Neural crest cell (in vitro differentiated cells): ENCODE measurements at regions not wholly inside any gene's neighbourhood (a gene's known extent, or its start where the extent isn't known, plus 50 kb on each side); places are given as distances from the start of the nearest gene placed in this dataset.

ENCODE experiments used
- DNase-seq: peaks from one replicate; pipeline ENCODE4 v3.0.0; 2021; ENCODE audit warnings: low read depth, mixed read lengths, low spot score
- H3K27ac Mint-ChIP-seq: one replicate; pipeline ENCODE4 v1.8.0; 2021; ENCODE audit warnings: mild to moderate bottlenecking, mixed read lengths; ENCODE audit not compliant: unreplicated experiment
- H3K27me3 Mint-ChIP-seq: 2 replicates; pipeline ENCODE4 v1.8.0; 2021; ENCODE audit warnings: low read depth, mild to moderate bottlenecking, mixed read lengths
- H3K36me3 Mint-ChIP-seq: 2 replicates; pipeline ENCODE4 v1.8.0; 2021; ENCODE audit warnings: low read depth, mild to moderate bottlenecking, mixed read lengths
- H3K4me1 Mint-ChIP-seq: 2 replicates; pipeline ENCODE4 v1.8.0; 2021; ENCODE audit warnings: mixed read lengths
- H3K4me3 Mint-ChIP-seq: one replicate; pipeline ENCODE4 v1.8.0; 2021; ENCODE audit warnings: mild to moderate bottlenecking, mixed read lengths
- H3K9me3 Mint-ChIP-seq: 2 replicates; pipeline ENCODE4 v1.8.0; 2021; ENCODE audit warnings: mixed read lengths
- CTCF ChIP-seq: fragments of 200-600 bp; sonication (generic); conservative IDR thresholded peaks from 2 replicates; pipeline ENCODE4 v1.5.0; 2021; ENCODE audit warnings: antibody characterized with exemption, mild to moderate bottlenecking

GRCh38 chr3:159148466-159148865 lies 346.6 kb downstream of the MFSD1 start:
- DNase-seq, result no peak
- Mint-ChIP-seq H3K27ac (no peak overlapping the region), H3K27me3 (no peaks in the 10 kb centered on the region), H3K4me1 (peaks cover 26% of the 10 kb centered on the region), H3K4me3 (no peak overlapping the region), H3K36me3 (no peaks in the 10 kb centered on the region), H3K9me3 (no peaks in the 10 kb centered on the region)
- no peak for TF ChIP-seq CTCF

DNA sequence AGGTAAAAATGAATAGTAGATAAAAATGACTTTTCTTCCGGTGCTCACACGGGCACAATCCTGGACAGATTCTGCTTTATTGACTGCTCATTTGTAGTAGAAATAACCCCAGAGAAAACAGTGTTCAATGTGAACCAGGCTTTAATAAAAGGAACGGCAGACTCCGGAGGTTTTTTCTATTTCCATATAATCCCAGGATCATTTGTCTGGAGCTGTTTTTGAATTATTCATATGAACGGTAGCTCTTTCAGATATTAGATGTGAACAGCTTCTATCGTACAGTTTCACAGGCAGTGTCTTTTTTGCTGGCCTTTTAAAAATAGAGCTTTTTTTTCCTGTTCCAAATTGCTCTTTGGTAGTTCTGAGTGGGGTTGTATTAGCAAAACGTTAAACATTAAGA lies 347.3 kb downstream of the MFSD1 start:
- Mint-ChIP-seq H3K4me1 (peaks cover 26% of the 10 kb centered on the region), H3K4me3 (no peak overlapping the region), H3K27ac (no peak overlapping the region), H3K9me3 (no peaks in the 10 kb centered on the region), H3K36me3 (no peaks in the 10 kb centered on the region), H3K27me3 (no peaks in the 10 kb centered on the region)
- no peak for DNase-seq
- TF ChIP-seq CTCF, result no peak

GRCh38 chr3:159149633-159150032 lies 347.8 kb downstream of the MFSD1 start:
- no peaks in the 10 kb centered on the region for H3K9me3 Mint-ChIP-seq
- no peaks in the 10 kb centered on the region for H3K36me3 Mint-ChIP-seq
- H3K27me3 Mint-ChIP-seq, result no peaks in the 10 kb centered on the region
- H3K4me1 Mint-ChIP-seq, result peaks cover 22% of the 10 kb centered on the region
- TF ChIP-seq CTCF, result no peak
- DNase-seq, result no peak
- no peak overlapping the region for H3K27ac Mint-ChIP-seq
- no peak overlapping the region for H3K4me3 Mint-ChIP-seq

- no peak overlapping the region for H3K27ac Mint-ChIP-seq
Measured at GRCh38 chr3:159150180-159150579, 348.3 kb downstream of the MFSD1 start.

DNA sequence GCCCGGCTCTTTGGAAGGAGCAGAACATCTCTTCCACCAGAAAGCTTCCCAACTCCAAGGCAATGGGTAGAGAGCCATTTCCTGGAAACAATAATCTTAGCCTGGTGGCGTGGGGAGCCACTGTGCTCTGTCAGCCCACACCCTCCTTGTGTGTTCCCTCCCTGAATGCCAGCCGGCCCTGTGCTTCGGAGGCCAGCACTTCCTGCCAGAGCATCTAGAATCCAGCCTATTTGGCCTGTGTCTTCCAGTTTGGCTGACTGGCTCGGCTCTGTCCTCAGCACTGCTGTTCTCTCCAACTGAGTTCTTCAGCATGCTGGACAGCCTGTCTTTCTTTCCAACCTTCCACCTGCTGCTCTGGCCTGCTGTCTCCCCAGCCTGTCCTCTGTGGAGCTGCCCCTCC lies 349.3 kb downstream of the MFSD1 start:
- DNase-seq, result no peak
- Mint-ChIP-seq H3K4me1 (peaks cover 10% of the 10 kb centered on the region), H3K4me3 (no peak overlapping the region), H3K27me3 (peaks cover 2% of the 10 kb centered on the region), H3K27ac (no peak overlapping the region), H3K9me3 (no peaks in the 10 kb centered on the region), H3K36me3 (no peaks in the 10 kb centered on the region)
- no peak for TF ChIP-seq CTCF

More at GRCh38 chr3:159150180-159150579, 348.3 kb downstream of the MFSD1 start:
- Mint-ChIP-seq H3K4me1 (peaks cover 16% of the 10 kb centered on the region), H3K4me3 (no peak overlapping the region), H3K27me3 (no peaks in the 10 kb centered on the region), H3K9me3 (no peaks in the 10 kb centered on the region), H3K36me3 (no peaks in the 10 kb centered on the region)
- no peak for TF ChIP-seq CTCF
- no peak for DNase-seq

DNA sequence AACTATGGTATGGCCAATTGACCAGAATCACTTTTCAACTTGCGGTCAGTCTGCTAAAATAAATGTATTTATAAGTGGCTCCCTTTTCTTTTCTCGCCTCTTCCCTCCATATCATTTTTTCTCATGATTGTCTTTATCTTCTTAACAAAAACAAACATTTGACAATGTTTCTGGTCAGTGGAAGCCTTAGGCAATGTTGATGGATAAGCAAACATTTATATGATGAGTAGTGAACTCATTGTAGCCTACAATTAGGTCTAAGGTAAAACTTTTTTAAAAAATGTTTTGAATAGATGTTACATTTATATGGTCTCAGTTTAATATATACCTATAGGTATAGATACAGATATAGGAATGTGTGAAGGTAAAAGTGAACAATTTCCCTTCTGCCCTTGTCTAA lies 355.4 kb downstream of the MFSD1 start:
- no peak overlapping the region for H3K27ac Mint-ChIP-seq
- TF ChIP-seq CTCF, result no peak
- H3K27me3 Mint-ChIP-seq, result peaks cover 8% of the 10 kb centered on the region
- H3K9me3 Mint-ChIP-seq, result peaks cover 4% of the 10 kb centered on the region
- no peaks in the 10 kb centered on the region for H3K4me1 Mint-ChIP-seq
- no peaks in the 10 kb centered on the region for H3K36me3 Mint-ChIP-seq
- no peak for DNase-seq
- no peak overlapping the region for H3K4me3 Mint-ChIP-seq
